ENCODE measurements at regions not wholly inside any gene's neighbourhood (a gene's known extent, or its start where the extent isn't known, plus 50 kb on each side); places are given as distances from the start of the nearest gene placed in this dataset.
"Not testable (repeated sequence)": the region's sequence is repeated elsewhere in the genome, so short reads cannot be mapped to it uniquely, and the experiment has no call there.

DNA sequence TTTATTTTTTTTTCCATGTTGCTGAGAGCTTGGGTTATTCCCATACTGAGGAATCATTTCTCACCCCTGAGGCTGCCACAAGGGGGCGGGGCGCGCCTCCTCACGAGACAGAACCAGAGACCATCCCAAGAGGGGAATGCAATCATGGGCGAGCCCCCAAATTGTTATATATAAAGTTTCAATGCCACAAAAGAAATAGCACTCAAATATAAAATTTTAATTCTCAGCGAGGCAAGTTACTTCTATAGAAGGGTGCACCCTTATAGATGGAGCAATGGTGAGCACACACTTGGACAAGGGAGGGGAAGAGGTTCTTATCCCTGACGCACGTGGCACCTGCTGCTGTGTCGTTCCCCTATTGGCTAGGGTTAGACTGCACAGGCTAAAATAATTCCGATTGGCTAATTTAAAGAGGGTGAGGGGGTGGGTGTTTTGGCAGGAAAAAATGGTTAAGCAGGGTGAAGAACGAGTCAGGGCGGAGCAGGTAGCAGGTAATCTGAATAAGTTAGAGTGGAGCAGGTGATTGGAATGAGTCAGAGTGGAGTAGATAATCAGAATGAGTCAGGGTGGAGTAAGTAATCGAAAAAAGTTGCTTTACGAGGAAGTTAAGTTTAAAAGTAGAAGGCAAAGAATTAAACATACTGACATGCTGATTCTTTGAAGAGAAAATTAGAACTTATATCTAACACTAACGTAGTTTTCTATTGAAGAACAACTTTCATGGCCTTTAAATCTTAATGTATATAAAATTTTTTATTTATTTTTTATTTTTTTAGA is 177.5 kb downstream of the MTCL1 start:
- H3K4me3 ChIP-seq (ENCODE audit: low read depth in 1 of 3, low read length in 3 of 3): no peak overlapping the region
- no peaks in the 10 kb centered on the region for H3K36me3 ChIP-seq (ENCODE audit: control insufficient read depth in 4 of 4, insufficient read depth in 3 of 4, low read depth in 1 of 4, low read length in 3 of 4)
- 76% methylated on average over 15 of the region's 15 CpGs for WGBS
- TF ChIP-seq, protein P1, sequence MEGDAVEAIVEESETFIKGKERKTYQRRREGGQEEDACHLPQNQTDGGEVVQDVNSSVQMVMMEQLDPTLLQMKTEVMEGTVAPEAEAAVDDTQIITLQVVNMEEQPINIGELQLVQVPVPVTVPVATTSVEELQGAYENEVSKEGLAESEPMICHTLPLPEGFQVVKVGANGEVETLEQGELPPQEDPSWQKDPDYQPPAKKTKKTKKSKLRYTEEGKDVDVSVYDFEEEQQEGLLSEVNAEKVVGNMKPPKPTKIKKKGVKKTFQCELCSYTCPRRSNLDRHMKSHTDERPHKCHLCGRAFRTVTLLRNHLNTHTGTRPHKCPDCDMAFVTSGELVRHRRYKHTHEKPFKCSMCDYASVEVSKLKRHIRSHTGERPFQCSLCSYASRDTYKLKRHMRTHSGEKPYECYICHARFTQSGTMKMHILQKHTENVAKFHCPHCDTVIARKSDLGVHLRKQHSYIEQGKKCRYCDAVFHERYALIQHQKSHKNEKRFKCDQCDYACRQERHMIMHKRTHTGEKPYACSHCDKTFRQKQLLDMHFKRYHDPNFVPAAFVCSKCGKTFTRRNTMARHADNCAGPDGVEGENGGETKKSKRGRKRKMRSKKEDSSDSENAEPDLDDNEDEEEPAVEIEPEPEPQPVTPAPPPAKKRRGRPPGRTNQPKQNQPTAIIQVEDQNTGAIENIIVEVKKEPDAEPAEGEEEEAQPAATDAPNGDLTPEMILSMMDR (IDR thresholded peaks at IDR 0.05; ENCODE audit: low read depth, low read length, missing input control): peak; percentile 28
- TF ChIP-seq EGR1 (IDR thresholded peaks at IDR 0.05; ENCODE audit: low read depth in 2 of 2): no peak
- no peak for TF ChIP-seq NR2F2 (IDR thresholded peaks at IDR 0.05)
- no peak for TF ChIP-seq FOXA1 (IDR thresholded peaks at IDR 0.05)
- no peak for TF ChIP-seq FOXA2 (IDR thresholded peaks at IDR 0.05)
- TF ChIP-seq JUND (IDR thresholded peaks at IDR 0.05): no peak
- no peak for TF ChIP-seq TAF1 (conservative IDR thresholded peaks at IDR 0.05)
- TF ChIP-seq, protein P2, sequence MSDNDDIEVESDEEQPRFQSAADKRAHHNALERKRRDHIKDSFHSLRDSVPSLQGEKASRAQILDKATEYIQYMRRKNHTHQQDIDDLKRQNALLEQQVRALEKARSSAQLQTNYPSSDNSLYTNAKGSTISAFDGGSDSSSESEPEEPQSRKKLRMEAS (IDR thresholded peaks at IDR 0.05): no peak
- no peak for TF ChIP-seq SP1 (IDR thresholded peaks at IDR 0.05)
- TF ChIP-seq, protein P3, sequence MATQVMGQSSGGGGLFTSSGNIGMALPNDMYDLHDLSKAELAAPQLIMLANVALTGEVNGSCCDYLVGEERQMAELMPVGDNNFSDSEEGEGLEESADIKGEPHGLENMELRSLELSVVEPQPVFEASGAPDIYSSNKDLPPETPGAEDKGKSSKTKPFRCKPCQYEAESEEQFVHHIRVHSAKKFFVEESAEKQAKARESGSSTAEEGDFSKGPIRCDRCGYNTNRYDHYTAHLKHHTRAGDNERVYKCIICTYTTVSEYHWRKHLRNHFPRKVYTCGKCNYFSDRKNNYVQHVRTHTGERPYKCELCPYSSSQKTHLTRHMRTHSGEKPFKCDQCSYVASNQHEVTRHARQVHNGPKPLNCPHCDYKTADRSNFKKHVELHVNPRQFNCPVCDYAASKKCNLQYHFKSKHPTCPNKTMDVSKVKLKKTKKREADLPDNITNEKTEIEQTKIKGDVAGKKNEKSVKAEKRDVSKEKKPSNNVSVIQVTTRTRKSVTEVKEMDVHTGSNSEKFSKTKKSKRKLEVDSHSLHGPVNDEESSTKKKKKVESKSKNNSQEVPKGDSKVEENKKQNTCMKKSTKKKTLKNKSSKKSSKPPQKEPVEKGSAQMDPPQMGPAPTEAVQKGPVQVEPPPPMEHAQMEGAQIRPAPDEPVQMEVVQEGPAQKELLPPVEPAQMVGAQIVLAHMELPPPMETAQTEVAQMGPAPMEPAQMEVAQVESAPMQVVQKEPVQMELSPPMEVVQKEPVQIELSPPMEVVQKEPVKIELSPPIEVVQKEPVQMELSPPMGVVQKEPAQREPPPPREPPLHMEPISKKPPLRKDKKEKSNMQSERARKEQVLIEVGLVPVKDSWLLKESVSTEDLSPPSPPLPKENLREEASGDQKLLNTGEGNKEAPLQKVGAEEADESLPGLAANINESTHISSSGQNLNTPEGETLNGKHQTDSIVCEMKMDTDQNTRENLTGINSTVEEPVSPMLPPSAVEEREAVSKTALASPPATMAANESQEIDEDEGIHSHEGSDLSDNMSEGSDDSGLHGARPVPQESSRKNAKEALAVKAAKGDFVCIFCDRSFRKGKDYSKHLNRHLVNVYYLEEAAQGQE (IDR thresholded peaks at IDR 0.05): no peak
- peak; percentile 51 for TF ChIP-seq RAD21 (IDR thresholded peaks at IDR 0.05)
- TF ChIP-seq RXRA (IDR thresholded peaks at IDR 0.05): no peak
- no peak overlapping the region for H3K9ac ChIP-seq (ENCODE audit: low read depth in 1 of 2, low read length in 2 of 2)
- no peak for DNase-seq (ENCODE audit: low spot score)
- peaks cover 0 to 2% (median 0%) of the 10 kb centered on the region in 4 donors for H3K9me3 ChIP-seq (ENCODE audit: control insufficient read depth in 4 of 4, low read length in 3 of 4)
- H3K27ac ChIP-seq (ENCODE audit: low read depth in 1 of 2, low read length in 2 of 2): no peak overlapping the region
- H3K27me3 ChIP-seq (ENCODE audit: control insufficient read depth in 4 of 4, insufficient read depth in 4 of 4, low read length in 3 of 4): no peaks in the 10 kb centered on the region
- no peaks in the 10 kb centered on the region for H3K4me1 ChIP-seq (ENCODE audit: control insufficient read depth in 4 of 4, insufficient read depth in 4 of 4, low read length in 3 of 4)

DNA sequence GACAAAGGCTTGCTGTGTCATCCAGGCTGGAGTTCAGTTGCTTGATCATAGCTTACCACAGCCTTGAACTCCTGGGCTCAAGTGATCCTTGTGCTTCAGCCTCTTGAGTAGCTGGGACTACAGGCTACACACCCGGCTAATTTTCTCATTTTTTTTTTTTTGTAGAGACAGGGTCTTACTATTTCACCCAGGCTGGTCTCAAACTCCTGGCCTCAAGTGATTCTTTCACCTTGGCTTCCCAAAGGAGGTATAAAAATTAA is 178.0 kb downstream of the MTCL1 start:
- H3K27ac ChIP-seq (ENCODE audit: low read depth in 1 of 2, low read length in 2 of 2): no peak overlapping the region
- TF ChIP-seq, protein P1 (IDR thresholded peaks at IDR 0.05; ENCODE audit: low read depth, low read length, missing input control): no peak
- TF ChIP-seq TAF1 (conservative IDR thresholded peaks at IDR 0.05) (no peak), RAD21 (IDR thresholded peaks at IDR 0.05) (no peak), EGR1 (IDR thresholded peaks at IDR 0.05; ENCODE audit: low read depth in 2 of 2) (no peak), GABPA (IDR thresholded peaks at IDR 0.05 in 1 of 2, conservative IDR thresholded peaks at IDR 0.05 in 1 of 2) (no peak), HNF4G (IDR thresholded peaks at IDR 0.05) (no peak), SP1 (IDR thresholded peaks at IDR 0.05) (no peak), ATF3 (IDR thresholded peaks at IDR 0.05) (no peak), FOXA1 (IDR thresholded peaks at IDR 0.05) (no peak)
- TF ChIP-seq, protein P3 (IDR thresholded peaks at IDR 0.05): no peak
- DNase-seq (ENCODE audit: low spot score): no peak
- no peaks in the 10 kb centered on the region for H3K4me1 ChIP-seq (ENCODE audit: control insufficient read depth in 4 of 4, insufficient read depth in 4 of 4, low read length in 3 of 4)
- no peak overlapping the region for H3K9ac ChIP-seq (ENCODE audit: low read depth in 1 of 2, low read length in 2 of 2)
- no peaks in the 10 kb centered on the region for H3K27me3 ChIP-seq (ENCODE audit: control insufficient read depth in 4 of 4, insufficient read depth in 4 of 4, low read length in 3 of 4)
- no peaks in the 10 kb centered on the region for H3K36me3 ChIP-seq (ENCODE audit: control insufficient read depth in 4 of 4, insufficient read depth in 3 of 4, low read depth in 1 of 4, low read length in 3 of 4)
- H3K9me3 ChIP-seq (ENCODE audit: control insufficient read depth in 4 of 4, low read length in 3 of 4): peaks cover 0 to 2% (median 0%) of the 10 kb centered on the region in 4 donors
- no peak overlapping the region for H3K4me3 ChIP-seq (ENCODE audit: low read depth in 1 of 3, low read length in 3 of 3)
- WGBS: 94% methylated on average over 1 of the region's 1 CpG

DNA sequence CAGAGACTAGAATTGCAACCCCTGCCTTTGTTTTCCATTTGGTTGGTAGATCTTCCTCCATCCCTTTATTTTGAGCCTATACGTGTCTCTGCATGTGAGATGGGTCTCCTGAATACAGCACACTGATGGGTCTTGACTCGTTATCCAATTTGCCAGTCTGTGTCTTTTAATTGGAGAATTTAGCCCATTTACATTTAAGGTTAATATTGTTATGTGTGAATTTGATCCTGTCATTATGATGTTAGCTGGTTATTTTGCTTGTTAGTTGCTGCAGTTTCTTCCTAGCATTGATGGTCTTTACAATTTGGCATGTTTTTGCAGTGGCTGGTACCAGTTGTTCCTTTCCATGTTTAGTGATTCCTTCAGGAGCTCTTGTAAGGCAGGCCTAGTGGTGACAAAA is 182.5 kb downstream of the MTCL1 start:
- H3K9ac ChIP-seq (ENCODE audit: low read depth in 1 of 2, low read length in 2 of 2); H3K4me3 ChIP-seq (ENCODE audit: low read depth in 1 of 3, low read length in 3 of 3); H3K9me3 ChIP-seq (ENCODE audit: control insufficient read depth in 4 of 4, low read length in 3 of 4); H3K27ac ChIP-seq (ENCODE audit: low read depth in 1 of 2, low read length in 2 of 2); H3K27me3 ChIP-seq (ENCODE audit: control insufficient read depth in 4 of 4, insufficient read depth in 4 of 4, low read length in 3 of 4); H3K4me1 ChIP-seq (ENCODE audit: control insufficient read depth in 4 of 4, insufficient read depth in 4 of 4, low read length in 3 of 4); DNase-seq (ENCODE audit: low spot score); H3K36me3 ChIP-seq (ENCODE audit: control insufficient read depth in 4 of 4, insufficient read depth in 3 of 4, low read depth in 1 of 4, low read length in 3 of 4): not testable (repeated sequence)
- 86% methylated on average over 2 of the region's 2 CpGs for WGBS
